Ovary (tissue), 3 donors: ENCODE measurements at regions not wholly inside any gene's neighbourhood (a gene's known extent, or its start where the extent isn't known, plus 50 kb on each side); places are given as distances from the start of the nearest gene placed in this dataset.

Experiments used
- EP300 ChIP-seq: sonication (generic); formaldehyde crosslinking; IDR thresholded peaks from one replicate; pipeline ENCODE4 v1.6.1; 2017; ENCODE audit warnings: antibody characterized with exemption
- TF ChIP-seq, protein P1 (sequence below), 3 donors: fragments of 450-650 bp in 2 of 3; fragments of 200-600 bp in 1 of 3; IDR thresholded peaks; one replicate each; pipeline versions ENCODE4 v1.5.1 to v1.8.0; 2016 to 2022; ENCODE audit warnings: antibody characterized with exemption in 3 of 3, mild to moderate bottlenecking in 1 of 3
- donor health status: DM: no; HTN: no; CAD: no.

- TF ChIP-seq, protein P1, sequence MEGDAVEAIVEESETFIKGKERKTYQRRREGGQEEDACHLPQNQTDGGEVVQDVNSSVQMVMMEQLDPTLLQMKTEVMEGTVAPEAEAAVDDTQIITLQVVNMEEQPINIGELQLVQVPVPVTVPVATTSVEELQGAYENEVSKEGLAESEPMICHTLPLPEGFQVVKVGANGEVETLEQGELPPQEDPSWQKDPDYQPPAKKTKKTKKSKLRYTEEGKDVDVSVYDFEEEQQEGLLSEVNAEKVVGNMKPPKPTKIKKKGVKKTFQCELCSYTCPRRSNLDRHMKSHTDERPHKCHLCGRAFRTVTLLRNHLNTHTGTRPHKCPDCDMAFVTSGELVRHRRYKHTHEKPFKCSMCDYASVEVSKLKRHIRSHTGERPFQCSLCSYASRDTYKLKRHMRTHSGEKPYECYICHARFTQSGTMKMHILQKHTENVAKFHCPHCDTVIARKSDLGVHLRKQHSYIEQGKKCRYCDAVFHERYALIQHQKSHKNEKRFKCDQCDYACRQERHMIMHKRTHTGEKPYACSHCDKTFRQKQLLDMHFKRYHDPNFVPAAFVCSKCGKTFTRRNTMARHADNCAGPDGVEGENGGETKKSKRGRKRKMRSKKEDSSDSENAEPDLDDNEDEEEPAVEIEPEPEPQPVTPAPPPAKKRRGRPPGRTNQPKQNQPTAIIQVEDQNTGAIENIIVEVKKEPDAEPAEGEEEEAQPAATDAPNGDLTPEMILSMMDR (IDR thresholded peaks at IDR 0.05), result no peak
- no peak for TF ChIP-seq EP300
These were observed 160.1 kb downstream of the TENT4A start for GRCh38 chr5:6873359-6873758.
